ENCODE measurements at regions not wholly inside any gene's neighbourhood (a gene's known extent, or its start where the extent isn't known, plus 50 kb on each side); places are given as distances from the start of the nearest gene placed in this dataset.
"Not testable (repeated sequence)": the region's sequence is repeated elsewhere in the genome, so short reads cannot be mapped to it uniquely, and the experiment has no call there.

GRCh38 chr10:14429043-14429700 is 98.4 kb upstream of the FRMD4A start:
- no peak for DNase-seq (ENCODE audit: low read depth in 2 of 2)

GRCh38 chr10:14425034-14425433 is 94.3 kb upstream of the FRMD4A start:
- no peak for DNase-seq (ENCODE audit: low read depth in 2 of 2)

GRCh38 chr10:14423111-14423744 is 92.5 kb upstream of the FRMD4A start:
- no peak for DNase-seq (ENCODE audit: low read depth in 2 of 2)

GRCh38 chr10:14422431-14422830 is 91.7 kb upstream of the FRMD4A start:
- no peak for DNase-seq (ENCODE audit: low read depth in 2 of 2)

DNA sequence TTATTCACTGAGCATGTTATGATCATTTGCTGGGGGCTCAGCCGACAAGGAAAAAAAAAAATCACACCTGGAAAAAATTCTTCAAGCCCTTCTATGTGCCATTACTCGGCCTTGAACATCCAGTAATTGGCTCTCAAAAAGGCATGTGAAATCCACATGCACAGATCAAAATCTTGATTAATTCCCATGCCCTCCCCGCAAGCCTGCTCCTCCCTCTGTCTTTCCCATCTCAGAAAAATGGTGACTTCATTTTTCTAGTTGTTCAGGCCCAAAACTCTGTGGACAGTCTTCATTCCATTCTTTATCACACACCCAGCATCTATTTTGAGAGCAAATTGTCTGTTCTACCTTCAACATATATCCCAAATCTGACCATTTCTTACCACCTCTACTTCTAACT is 91.2 kb upstream of the FRMD4A start:
- no peak for DNase-seq (ENCODE audit: low read depth in 2 of 2)

- not testable (repeated sequence) for DNase-seq (ENCODE audit: low read depth in 2 of 2)
Observed at GRCh38 chr10:14417336-14417735, 86.6 kb upstream of the FRMD4A start.

DNA sequence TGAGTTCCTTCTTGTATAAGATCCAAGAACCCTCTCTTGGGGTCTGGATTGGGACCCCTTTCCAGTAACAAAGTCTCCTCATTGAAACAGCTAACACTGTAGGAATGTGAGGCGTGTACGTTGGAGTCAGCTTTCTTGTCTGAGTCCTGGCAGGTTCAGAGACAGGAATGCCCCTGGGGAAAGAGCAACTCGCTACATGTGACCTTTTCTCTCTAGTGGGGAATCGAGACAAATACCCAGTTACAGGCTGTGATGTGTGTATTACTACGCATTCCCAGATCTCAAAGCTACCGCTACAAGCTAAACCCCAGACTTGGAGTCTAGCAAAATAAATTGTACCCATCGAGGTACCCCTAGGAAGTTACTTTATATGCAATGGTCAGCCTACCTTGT is 85.6 kb upstream of the FRMD4A start:
- no peak for DNase-seq (ENCODE audit: low read depth in 2 of 2)

DNA sequence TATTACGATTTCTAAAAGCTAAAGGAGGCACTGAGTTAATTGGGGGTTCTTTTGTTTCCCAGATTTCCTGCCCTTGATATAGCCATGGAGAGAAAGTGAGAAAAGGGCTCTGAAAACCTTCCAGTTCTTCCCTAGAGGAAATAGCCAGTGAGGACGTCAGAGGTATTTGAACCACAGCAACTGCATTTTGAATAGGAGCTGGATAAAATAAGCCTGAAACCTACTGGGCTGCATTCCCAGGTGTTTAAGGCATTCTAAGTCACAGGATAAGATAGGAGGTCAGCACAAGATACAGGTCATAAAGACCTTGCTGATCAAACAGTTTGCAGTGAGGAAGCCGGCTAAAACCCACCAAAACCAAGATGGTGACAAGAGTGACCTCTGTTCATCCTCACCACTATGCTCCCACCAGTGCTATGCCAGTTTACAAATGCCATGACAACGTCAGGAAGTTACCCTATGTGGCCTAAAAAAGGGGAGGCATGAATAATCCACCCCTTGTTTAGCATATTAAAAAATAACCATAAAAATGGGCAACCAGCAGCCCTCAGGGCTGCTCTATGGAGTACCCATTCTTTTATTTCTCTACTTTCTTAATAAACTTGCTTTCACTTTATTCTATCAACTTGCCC is 85.1 kb upstream of the FRMD4A start:
- DNase-seq (ENCODE audit: low read depth in 2 of 2) = no peak

GRCh38 chr10:14414901-14415300 is 84.2 kb upstream of the FRMD4A start:
- no peak for DNase-seq (ENCODE audit: low read depth in 2 of 2)

GRCh38 chr10:14413523-14413922 is 82.8 kb upstream of the FRMD4A start:
- peak in 1 of 2 donors; percentile 4 for DNase-seq (ENCODE audit: low read depth in 2 of 2)

GRCh38 chr10:14412624-14413023 is 81.9 kb upstream of the FRMD4A start:
- DNase-seq (ENCODE audit: low read depth in 2 of 2) = no peak

DNA sequence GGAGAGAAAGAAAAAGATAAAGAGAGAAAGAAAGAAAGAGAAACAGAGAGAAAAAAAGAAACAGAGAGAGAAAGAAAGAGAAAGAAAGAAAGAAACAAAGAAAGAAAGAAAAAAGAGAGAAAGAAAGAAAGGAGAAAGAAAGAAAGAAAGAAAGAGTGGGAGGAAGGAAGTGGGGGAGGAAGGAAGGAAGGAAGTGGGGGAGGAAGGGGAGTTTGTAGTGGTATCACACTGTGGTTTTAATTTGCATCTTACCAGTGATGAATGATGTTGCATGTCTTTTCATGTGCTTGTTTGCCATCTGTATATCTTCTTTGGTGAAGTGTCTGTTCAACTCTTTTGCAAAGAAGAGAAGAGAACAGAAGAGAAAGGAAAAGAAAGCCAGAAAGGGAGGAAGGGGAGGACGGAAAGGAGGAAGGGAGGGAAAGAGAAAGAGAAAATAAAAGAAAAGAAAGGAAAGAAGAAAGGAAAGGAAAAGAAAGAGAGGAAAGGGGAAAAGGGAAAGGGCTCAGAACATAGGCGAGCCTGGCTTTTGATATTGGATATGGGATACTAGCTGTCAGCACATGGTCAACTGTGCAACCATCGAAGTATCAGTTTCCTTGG is 79.2 kb upstream of the FRMD4A start:
- DNase-seq (ENCODE audit: low read depth in 2 of 2) = no peak

DNA sequence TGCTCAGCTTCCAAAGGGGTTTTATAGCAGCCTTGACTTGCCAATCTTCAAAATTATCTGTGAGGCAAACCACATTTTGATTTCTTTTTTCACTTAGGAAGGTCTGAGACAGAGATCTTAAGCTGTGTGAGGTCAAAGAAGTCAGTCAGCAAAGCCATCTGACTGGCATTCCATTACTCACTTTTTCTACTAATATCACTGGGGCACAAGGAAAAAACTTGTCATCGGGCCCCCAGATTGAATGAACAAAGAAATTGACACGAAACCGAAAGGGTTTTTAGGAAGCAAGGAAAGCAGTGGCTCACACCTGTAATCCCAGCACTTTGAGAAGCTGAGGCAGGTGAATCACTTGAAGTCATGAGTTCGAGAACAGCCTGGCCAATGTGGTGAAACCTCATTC is 78.5 kb upstream of the FRMD4A start:
- DNase-seq (ENCODE audit: low read depth in 2 of 2) = no peak

- no peak for DNase-seq (ENCODE audit: low read depth in 2 of 2)
Observed at GRCh38 chr10:14408139-14408538, 77.4 kb upstream of the FRMD4A start.

DNA sequence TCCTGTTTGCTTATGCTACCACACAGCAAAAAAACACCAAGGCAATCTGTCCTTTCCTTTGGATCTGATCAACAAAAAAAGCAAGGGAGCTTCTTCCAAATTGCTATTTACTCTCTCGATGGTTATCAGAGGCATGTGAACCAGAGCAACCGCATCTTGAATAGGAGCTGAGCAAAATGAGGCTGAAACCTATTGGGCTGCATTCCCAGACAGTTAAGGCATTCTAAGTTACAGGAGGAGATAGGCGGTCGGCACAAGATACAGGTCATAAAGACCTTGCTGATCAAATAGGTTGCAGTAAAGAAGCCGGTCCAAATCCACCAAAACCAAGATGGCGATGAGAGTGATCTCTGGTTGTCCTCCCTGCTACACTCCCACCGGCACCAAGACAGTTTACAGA is 76.8 kb upstream of the FRMD4A start:
- no peak for DNase-seq (ENCODE audit: low read depth in 2 of 2)

DNA sequence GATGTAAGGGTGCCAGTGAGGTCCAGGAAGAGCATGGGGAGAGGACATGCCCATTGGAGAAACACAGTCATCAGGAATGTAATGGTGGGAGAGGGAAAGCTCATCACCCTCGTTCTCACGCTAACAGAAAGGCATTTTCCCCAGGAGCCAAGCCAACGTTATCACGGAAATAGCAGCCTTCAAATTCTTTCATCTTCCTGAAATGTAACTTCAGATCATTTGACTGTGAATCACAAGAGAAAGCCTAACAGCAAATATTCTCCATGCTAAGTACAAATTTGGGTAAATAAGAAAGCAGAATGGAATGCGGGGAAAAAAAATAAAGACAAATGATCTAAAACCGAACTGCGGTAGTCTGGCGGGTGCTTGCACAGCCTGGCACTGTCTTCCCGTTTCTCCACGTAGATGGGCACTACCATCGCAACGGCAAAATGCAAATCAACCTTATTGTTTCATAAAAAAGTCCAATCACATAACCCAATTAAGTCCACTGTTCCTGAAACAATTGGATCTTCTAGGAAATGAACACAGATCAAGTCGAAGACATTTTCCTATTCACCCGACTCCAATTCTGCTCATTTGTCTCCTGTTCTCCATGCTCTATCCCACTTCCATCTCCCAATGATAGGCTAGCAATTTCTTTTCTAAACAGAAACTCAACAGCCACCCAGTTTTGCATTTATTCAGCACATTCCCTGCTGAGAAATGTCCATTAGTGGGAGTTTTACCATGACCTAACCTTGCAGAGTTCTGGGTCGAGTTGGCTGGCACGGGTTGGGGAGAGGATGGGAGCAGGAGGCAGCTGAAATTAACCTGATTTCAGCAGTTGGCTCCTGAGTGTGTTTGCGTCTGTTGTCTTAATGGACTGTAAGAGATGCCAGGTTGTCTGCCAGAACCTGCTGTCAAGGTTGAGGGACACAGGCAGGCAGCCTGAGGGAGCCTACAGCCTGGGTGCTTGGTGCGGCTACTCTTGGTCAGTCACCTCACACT is 74.6 kb upstream of the FRMD4A start:
- peak in 1 of 2 donors; percentile 95 for DNase-seq (ENCODE audit: low read depth in 2 of 2)

DNA sequence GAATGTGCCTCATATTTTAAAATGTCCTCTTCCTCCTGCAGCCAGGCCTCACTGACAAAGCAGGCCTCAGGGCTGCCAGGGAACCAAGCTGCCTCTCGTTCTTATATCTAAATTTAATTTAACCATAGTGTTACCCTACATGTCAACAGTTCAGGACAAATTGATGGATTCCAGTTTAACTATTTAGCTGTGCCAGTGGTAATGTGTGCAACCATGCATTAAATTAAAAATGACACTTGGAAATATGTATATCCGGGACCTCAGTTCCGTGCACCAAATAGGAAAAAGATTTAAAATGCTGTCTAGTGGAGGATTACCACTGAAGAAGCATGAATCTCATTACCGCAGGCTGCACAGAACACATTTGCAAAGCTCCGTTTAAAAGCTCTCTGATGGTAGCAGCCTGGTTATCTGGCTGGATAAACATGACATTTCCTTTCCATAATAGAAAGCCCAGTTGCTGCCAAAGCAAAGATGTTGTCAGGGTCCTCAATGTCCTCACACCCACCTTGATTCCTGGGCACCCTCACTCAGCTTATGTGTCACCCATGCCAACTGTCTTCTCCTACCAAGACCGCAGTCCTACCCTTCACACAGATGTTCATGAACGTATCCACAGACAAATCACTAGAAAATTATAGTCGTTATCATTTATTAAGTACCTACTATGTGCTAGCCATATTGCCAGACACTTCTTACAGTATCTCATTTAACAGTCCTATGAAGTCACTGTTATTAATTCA is 73.3 kb upstream of the FRMD4A start:
- DNase-seq (ENCODE audit: low read depth in 2 of 2) = peak in 1 of 2 donors; percentile 83

GRCh38 chr10:14403359-14403758 is 72.6 kb upstream of the FRMD4A start:
- DNase-seq (ENCODE audit: low read depth in 2 of 2) = no peak

GRCh38 chr10:14399641-14400040 is 68.9 kb upstream of the FRMD4A start:
- no peak for DNase-seq (ENCODE audit: low read depth in 2 of 2)

DNA sequence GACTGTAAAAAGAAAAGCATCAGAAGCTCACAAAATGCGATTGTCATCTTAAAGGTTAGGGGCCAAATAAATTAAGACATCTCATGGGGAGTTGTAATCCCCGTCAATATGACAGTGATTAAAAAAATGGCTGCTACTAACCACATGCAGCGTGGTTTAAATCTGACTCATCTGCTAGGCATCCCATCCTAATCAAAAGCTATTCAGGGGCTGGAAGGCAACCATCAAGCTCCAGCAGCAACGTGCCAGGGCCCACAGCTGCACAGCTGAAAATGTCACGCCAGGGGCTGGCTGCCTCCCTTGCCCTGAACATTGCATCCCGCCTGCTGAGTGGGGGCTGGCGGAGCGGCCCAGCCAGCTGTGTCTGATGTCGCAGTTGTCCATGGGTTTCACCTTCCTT is 66.3 kb upstream of the FRMD4A start:
- DNase-seq (ENCODE audit: low read depth in 2 of 2) = peak; percentile 63 to 97

Measured in lung microvascular endothelial cell (primary cell).